A549 (cell line): ENCODE measurements at regions not wholly inside any gene's neighbourhood (a gene's known extent, or its start where the extent isn't known, plus 50 kb on each side); places are given as distances from the start of the nearest gene placed in this dataset.

ENCODE experiments used
- ATAC-seq, 2 experiments: fragments of 200-7000 bp in 1 of 2; fragments of >200 bp in 1 of 2; cut with Nextera tagmentation in 1 of 2; cut with Tn5 transposase in 1 of 2; 3 replicates each; pipeline versions ENCODE4 v1.8.0 to v1.9.1; 2018 to 2020; ENCODE audit warnings: mild to moderate bottlenecking in 1 of 2, moderate library complexity in 1 of 2
- CTCF ChIA-PET: fragments of 300-600 bp; sonication (Branson Sonifier 250); formaldehyde crosslinking; extraction: SDS; loops from one replicate; lab custom pipeline; 2021; ENCODE audit warnings: antibody characterized with exemption, inconsistent platforms; lab: Yijun Ruan, JAX
- POLR2A ChIA-PET: fragments of 350-600 bp; formaldehyde crosslinking; extraction: SDS; loops from one replicate; lab custom pipeline; 2021; ENCODE audit warnings: antibody characterized with exemption, inconsistent platforms; lab: Yijun Ruan, JAX
- DNase-seq, 2 experiments: peaks; one replicate each; pipeline versions ENCODE4 v3.0.0 to v3.0.0-alpha.2; 2011 to 2016; ENCODE audit warnings: low read depth in 1 of 2, low spot score in 1 of 2
- FAIRE-seq: peaks from 2 replicates; lab custom pipeline; 2011; peaks lifted over from hg19 to GRCh38; lab: Jason Lieb, UNC
- H3K27ac ChIP-seq, 2 experiments: fragments of >200 bp; sonication (Bioruptor Twin); formaldehyde crosslinking; 3 replicates each; pipeline ENCODE4 v1.5.1; 2016 to 2017
- H3K4me1 ChIP-seq: fragments of >200 bp; sonication (Bioruptor Twin); formaldehyde crosslinking; 3 replicates; pipeline ENCODE4 v1.6.1; 2016
- H3K4me2 ChIP-seq: fragments of >200 bp; sonication (Bioruptor Twin); formaldehyde crosslinking; 3 replicates; pipeline ENCODE4 v1.6.1; 2016
- H3K4me3 ChIP-seq: fragments of >200 bp; sonication (Bioruptor Twin); formaldehyde crosslinking; 3 replicates; pipeline ENCODE4 v1.5.1; 2016
- H3K9me3 ChIP-seq: fragments of >200 bp; sonication (Bioruptor Twin); formaldehyde crosslinking; 3 replicates; pipeline ENCODE4 v1.6.1; 2016
- CBX8 ChIP-seq: fragments of 200-600 bp; sonication (generic); IDR thresholded peaks from 2 replicates; pipeline ENCODE4 v1.6.1; 2016
- CHD4 ChIP-seq: fragments of 200-600 bp; sonication (generic); IDR thresholded peaks from 2 replicates; pipeline ENCODE4 v1.6.1; 2016; ENCODE audit warnings: antibody characterized with exemption, mild to moderate bottlenecking, borderline replicate concordance
- FOSL2 ChIP-seq, 2 experiments: fragments of 450-650 bp in 1 of 2; fragments of >200 bp in 1 of 2; sonication (Bioruptor Twin) in 1 of 2; formaldehyde crosslinking; IDR thresholded peaks; 2 replicates each; pipeline versions ENCODE4 v1.5.0 to v1.6.1; 2016 to 2020; ENCODE audit warnings: mild to moderate bottlenecking in 1 of 2, moderate library complexity in 1 of 2
- HMGXB4 ChIP-seq: fragments of 250-450 bp; sonication (Bioruptor Pico); IDR thresholded peaks from 2 replicates; pipeline ENCODE4 v1.5.0; 2021; ENCODE audit warnings: mild to moderate bottlenecking, moderate library complexity, borderline replicate concordance
- HOXB13 ChIP-seq: fragments of 250-450 bp; sonication (Bioruptor Pico); IDR thresholded peaks from 2 replicates; pipeline ENCODE4 v1.5.0; 2020; ENCODE audit warnings: low read depth, mild to moderate bottlenecking, moderate library complexity
- HOXB5 ChIP-seq: fragments of 250-450 bp; sonication (Bioruptor Pico); IDR thresholded peaks from 2 replicates; pipeline ENCODE4 v1.5.0; 2020; ENCODE audit warnings: mild to moderate bottlenecking, moderate library complexity
- JUNB ChIP-seq: fragments of >200 bp; sonication (Bioruptor Twin); formaldehyde crosslinking; IDR thresholded peaks from 2 replicates; pipeline ENCODE4 v1.6.1; 2016
- PBX3 ChIP-seq: IDR thresholded peaks from 2 replicates; pipeline ENCODE4 v1.6.1; 2012
- POLR2AphosphoS2 ChIP-seq: conservative IDR thresholded peaks from 2 replicates; pipeline ENCODE4 v1.6.1; 2012; ENCODE audit warnings: low read length, improper control_type of control experiment, inconsistent platforms
- RAD21 ChIP-seq, 2 experiments: fragments of >200 bp in 1 of 2; sonication (Bioruptor Twin) in 1 of 2; formaldehyde crosslinking in 1 of 2; IDR thresholded peaks in 1 of 2; conservative IDR thresholded peaks in 1 of 2; 2 replicates in 1 of 2; 3 replicates in 1 of 2; pipeline ENCODE4 v1.6.1; 2012 to 2018; ENCODE audit warnings: inconsistent platforms in 1 of 2
- RARB ChIP-seq: fragments of 250-450 bp; sonication (Bioruptor Pico); IDR thresholded peaks from 2 replicates; pipeline ENCODE4 v1.8.0; 2021; ENCODE audit warnings: mild to moderate bottlenecking, moderate library complexity
- RFX5 ChIP-seq: fragments of 450-650 bp; IDR thresholded peaks from 2 replicates; pipeline ENCODE4 v1.7.1; 2014; ENCODE audit warnings: antibody characterized with exemption, mild to moderate bottlenecking, moderate library complexity
- SMC3 ChIP-seq: fragments of >200 bp; sonication (Bioruptor Twin); formaldehyde crosslinking; IDR thresholded peaks from 3 replicates; pipeline ENCODE4 v1.6.1; 2018; ENCODE audit warnings: inconsistent platforms
- USF2 ChIP-seq: fragments of 450-650 bp; IDR thresholded peaks from 2 replicates; pipeline ENCODE4 v1.6.1; 2014; ENCODE audit warnings: antibody characterized with exemption
- WGBS: methylation state at CpG from one replicate; pipeline ENCODE4 v1.1.6; 2017; ENCODE audit errors: missing lambda C conversion rate; 5-methylcytosine and 5-hydroxymethylcytosine counted together
- TF ChIP-seq, protein P1 (sequence below): fragments of >200 bp; sonication (Bioruptor Twin); formaldehyde crosslinking; IDR thresholded peaks from 2 replicates; pipeline ENCODE4 v1.6.1; 2016
- TF ChIP-seq, protein P2 (sequence below): fragments of >200 bp; sonication (Bioruptor Twin); formaldehyde crosslinking; IDR thresholded peaks from 3 replicates; pipeline ENCODE4 v1.5.1; 2016

- no peak for TF ChIP-seq RAD21 (conservative IDR thresholded peaks at IDR 0.05 in 1 of 2, IDR thresholded peaks at IDR 0.05 in 1 of 2)
- no peak for TF ChIP-seq HMGXB4 (CRISPR knock-in tag)
- no peak for TF ChIP-seq POLR2AphosphoS2
- TF ChIP-seq, protein P1, sequence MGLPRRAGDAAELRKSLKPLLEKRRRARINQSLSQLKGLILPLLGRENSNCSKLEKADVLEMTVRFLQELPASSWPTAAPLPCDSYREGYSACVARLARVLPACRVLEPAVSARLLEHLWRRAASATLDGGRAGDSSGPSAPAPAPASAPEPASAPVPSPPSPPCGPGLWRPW = no peak
- TF ChIP-seq RFX5 = no peak
- TF ChIP-seq HOXB5 = no peak
- TF ChIP-seq USF2 = no peak
Observed at GRCh38 chr9:108283696-108284095, 572.1 kb downstream of the ACTL7B start (continued).

- Histone ChIP-seq H3K4me1 (no peaks in the 10 kb centered on the region), H3K9me3 (no peaks in the 10 kb centered on the region), H3K4me3 (no peak overlapping the region), H3K4me2 (no peak overlapping the region), H3K27ac (no peak overlapping the region)
- ChIA-PET CTCF (interaction anchor here (0.9 to 5.7 kb wide), 7 partner anchors 10 to 818 kb away, joined by 3 to 49 read pairs (median 3); no protein-coding TSS in a partner anchor), POLR2A (no interaction called here)
- no peak for DNase-seq
- no peak for ATAC-seq
- FAIRE-seq = no peak
- WGBS = 42% methylated on average over 4 of the region's 4 CpGs
- TF ChIP-seq, protein P1 = no peak
- 0 out of 3 replicates have a peak, but pooled peaks have one; percentile 6 for TF ChIP-seq SMC3
- TF ChIP-seq PBX3 = no peak
- TF ChIP-seq RFX5 = no peak
- TF ChIP-seq, protein P2, sequence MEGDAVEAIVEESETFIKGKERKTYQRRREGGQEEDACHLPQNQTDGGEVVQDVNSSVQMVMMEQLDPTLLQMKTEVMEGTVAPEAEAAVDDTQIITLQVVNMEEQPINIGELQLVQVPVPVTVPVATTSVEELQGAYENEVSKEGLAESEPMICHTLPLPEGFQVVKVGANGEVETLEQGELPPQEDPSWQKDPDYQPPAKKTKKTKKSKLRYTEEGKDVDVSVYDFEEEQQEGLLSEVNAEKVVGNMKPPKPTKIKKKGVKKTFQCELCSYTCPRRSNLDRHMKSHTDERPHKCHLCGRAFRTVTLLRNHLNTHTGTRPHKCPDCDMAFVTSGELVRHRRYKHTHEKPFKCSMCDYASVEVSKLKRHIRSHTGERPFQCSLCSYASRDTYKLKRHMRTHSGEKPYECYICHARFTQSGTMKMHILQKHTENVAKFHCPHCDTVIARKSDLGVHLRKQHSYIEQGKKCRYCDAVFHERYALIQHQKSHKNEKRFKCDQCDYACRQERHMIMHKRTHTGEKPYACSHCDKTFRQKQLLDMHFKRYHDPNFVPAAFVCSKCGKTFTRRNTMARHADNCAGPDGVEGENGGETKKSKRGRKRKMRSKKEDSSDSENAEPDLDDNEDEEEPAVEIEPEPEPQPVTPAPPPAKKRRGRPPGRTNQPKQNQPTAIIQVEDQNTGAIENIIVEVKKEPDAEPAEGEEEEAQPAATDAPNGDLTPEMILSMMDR = 0 out of 3 replicates have a peak, but pooled peaks have one; percentile 14
- TF ChIP-seq USF2 = no peak
Observed at GRCh38 chr9:108282872-108283271, 572.9 kb downstream of the ACTL7B start.

DNA sequence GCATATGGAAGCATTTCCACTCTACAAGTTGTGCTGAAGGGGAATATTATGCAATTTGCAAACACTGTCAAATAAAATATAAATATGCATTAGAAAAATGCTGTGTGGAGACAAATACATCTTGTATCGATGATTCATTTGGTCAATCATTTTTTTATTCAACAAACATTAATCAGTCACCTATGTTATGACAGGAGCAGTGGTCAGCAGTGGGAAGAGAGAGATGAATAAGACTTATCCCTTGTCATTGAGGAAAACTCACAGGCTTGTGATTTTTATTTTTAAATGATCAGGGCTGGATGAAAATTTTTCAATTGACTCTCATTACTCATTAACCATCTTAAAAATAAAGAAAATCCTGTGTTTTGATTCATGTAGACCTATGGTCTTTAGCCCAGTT is 574.1 kb downstream of the ACTL7B start:
- TF ChIP-seq JUNB = no peak
- no peak overlapping the region for H3K4me3 ChIP-seq
- ATAC-seq = no peak
- ChIA-PET POLR2A (no interaction called here), CTCF (interaction anchor here (0.7 to 5.7 kb wide), 6 partner anchors 7 to 816 kb away, joined by 3 to 49 read pairs (median 3); no protein-coding TSS in a partner anchor)
- H3K4me2 ChIP-seq = no peak overlapping the region
- no peak for FAIRE-seq
- no peak for DNase-seq
- WGBS = 14% methylated on average over 1 of the region's 1 CpG
- no peaks in the 10 kb centered on the region for H3K4me1 ChIP-seq
- H3K9me3 ChIP-seq = no peaks in the 10 kb centered on the region
- H3K27ac ChIP-seq = no peak overlapping the region

GRCh38 chr9:108278341-108278740 is 577.4 kb downstream of the ACTL7B start:
- H3K4me2 ChIP-seq = no peak overlapping the region
- TF ChIP-seq CBX8 = no peak
- TF ChIP-seq RARB (CRISPR knock-in tag) = no peak
- no peak for TF ChIP-seq FOSL2 (IDR thresholded peaks at IDR 0.05)
- no peak for TF ChIP-seq FOSL2 (CRISPR knock-in tag; IDR thresholded peaks at IDR 0.05)
- no peak for TF ChIP-seq HOXB13 (CRISPR knock-in tag)
- no peak for TF ChIP-seq CHD4
- no peak overlapping the region for H3K4me3 ChIP-seq
- H3K4me1 ChIP-seq = no peaks in the 10 kb centered on the region
- H3K9me3 ChIP-seq = no peaks in the 10 kb centered on the region
- no peak overlapping the region for H3K27ac ChIP-seq
- CTCF ChIA-PET = interaction anchor here (0.7 to 0.8 kb wide), 3 partner anchors 9 to 440 kb away, joined by 3 to 6 read pairs (median 3); no protein-coding TSS in a partner anchor
- DNase-seq (no peak), ATAC-seq (no peak), FAIRE-seq (no peak)
- POLR2A ChIA-PET = no interaction called here
